CD4-positive, alpha-beta T cell treated with Interleukin-17A for 1 hour (primary cell): ENCODE measurements at regions not wholly inside any gene's neighbourhood (a gene's known extent, or its start where the extent isn't known, plus 50 kb on each side); places are given as distances from the start of the nearest gene placed in this dataset.

ENCODE experiments used
- DNase-seq: peaks from one replicate; pipeline ENCODE4 v3.0.0-alpha.2; 2020

GRCh38 chr6:139654888-139655782 lies 280.7 kb upstream of the CITED2 start:
- DNase-seq, result no peak

DNA sequence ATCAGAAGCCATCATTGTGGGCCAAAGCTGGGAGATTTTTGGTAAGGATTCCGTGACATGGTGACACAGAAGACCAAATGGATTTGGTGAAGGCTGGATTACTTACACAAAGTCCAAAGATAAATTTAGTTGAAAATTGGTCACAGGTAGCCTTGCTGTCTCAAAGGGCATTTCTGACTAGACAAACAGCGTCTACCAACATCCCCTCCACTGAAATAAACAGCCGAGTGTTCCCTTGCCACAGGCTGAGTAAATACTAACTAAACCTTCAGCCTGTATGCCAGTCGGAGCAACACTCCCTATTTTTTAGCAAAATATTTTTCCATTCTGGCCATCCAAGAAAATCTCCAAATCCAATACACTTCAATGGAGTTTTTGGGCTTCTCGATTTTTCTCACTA lies 279.9 kb upstream of the CITED2 start:
- no peak for DNase-seq

DNA sequence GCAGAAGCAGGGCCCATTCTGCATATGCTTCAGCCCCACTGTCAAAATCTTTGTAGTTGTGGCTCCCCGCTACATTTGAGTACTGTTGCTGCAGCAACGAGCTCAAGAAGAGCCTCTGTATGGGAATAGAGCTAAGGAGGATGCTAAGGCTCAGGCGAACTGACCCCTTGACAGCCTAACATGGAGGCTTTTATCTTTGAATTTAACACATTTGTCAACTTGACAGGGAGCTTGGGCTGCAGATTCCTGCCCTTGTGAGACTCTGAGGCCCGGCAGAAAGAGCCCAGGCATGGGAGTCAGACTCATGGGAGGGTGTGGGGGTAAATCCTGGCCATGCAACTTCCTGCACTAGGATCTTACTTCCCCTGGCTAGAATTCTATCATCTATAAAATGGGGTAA lies 278.7 kb upstream of the CITED2 start:
- DNase-seq, result no peak

GRCh38 chr6:139650941-139651340 lies 276.5 kb upstream of the CITED2 start:
- DNase-seq, result no peak

DNA sequence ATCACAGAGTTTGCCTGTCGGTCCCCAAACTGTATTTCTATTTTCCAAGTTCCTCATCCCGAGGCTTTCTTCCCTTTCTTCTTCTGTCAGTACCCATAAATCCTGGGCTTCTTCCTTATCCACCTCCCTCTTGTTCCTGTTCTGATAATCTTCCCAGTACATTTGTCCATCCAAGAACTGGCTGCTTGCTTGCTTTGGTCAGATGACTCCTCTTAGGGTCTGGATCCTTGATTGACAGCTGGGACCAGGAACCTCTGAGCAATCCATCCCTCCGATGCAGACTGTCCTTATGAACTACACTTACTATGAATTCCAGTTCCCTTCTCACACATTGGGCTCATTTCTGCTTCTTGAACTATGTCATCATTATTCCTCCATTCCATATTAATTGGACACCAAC lies 275.3 kb upstream of the CITED2 start:
- no peak for DNase-seq

GRCh38 chr6:139649128-139649527 lies 274.7 kb upstream of the CITED2 start:
- DNase-seq, result no peak

DNA sequence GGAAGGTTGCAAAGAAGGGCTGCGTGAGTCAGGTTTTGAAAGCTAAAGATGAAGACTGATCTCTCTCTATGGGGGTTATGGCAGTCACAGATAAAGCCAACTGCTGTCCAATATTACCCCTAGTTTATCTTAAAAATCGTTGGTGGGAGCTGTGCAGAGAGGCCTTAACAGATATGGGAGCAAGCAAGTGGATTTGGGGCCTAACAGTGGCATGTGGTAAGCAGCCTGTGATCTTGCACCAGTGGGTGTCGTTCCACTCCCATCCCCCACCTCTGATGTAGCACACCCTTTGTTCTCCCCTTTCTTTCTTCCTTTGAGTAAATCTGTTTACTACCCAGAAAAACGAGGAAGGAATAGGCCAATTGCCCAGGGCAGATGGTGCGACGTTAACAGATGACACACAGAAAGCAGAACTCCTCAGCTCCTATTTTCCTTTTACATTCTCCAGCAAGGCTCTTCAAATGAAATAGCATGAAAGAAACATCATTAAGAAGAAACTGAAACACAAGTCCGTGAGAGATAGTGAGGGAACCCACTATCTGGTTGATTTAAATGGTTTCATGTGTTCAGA lies 274.1 kb upstream of the CITED2 start:
- DNase-seq, result no peak

DNA sequence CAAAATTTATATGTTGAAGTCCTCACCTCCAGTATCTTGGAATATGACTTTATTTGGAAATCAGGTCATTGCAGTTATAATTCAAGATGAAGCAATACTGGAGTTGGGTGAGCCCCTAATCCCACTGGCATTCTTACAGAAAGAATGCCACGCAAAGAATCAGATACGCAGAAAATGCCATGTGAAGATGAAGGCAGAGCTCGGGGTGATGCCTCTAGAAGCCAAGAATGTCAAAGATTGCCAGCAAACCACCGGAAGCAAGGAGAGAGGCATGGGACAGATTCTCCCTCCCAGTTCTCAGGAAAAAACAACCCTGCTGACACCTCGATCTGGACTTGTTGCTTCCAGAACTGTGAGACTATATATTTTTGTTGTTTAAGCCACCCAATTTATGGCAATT lies 273.4 kb upstream of the CITED2 start:
- DNase-seq, result no peak

DNA sequence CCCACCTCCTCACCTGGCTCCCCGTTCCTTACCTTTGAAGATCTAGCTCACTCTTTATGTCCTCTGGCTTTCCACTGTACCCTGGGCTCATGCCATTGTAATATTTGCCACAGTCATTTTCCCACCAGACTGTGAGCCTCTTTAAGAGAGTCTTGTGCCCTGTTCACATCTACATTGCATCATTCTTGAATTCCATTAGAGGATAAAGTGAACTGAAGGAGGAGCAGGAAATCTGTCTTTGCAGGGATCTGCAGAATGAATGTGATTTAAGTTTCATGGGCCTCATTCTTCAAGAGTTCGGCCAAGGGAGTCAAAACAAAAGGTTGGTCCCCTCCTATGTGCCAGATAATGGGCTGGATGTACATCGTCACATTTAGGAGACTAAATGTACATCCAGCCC lies 272.6 kb upstream of the CITED2 start:
- DNase-seq, result no peak

DNA sequence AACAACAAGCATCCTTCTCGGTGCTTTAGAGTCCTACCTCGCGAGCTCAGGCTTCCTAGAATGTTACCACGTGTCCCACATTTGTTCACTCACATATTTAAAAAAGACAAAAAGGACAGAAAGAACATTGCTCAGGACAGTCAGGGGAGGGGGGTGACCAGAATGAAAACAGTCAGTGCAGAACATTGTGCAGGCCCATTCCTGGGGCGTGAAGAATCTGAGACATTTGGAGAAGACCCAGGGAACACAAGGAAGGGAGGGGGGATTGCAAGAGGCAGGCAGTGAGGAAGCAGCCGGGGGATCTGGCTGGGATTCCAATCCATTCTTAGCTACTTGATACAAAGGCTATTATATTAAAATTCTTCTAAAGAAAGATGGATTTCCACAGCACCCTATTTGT lies 270.4 kb upstream of the CITED2 start:
- DNase-seq, result no peak

GRCh38 chr6:139643986-139644385 lies 269.5 kb upstream of the CITED2 start:
- no peak for DNase-seq

GRCh38 chr6:139642346-139642745 lies 267.9 kb upstream of the CITED2 start:
- no peak for DNase-seq

DNA sequence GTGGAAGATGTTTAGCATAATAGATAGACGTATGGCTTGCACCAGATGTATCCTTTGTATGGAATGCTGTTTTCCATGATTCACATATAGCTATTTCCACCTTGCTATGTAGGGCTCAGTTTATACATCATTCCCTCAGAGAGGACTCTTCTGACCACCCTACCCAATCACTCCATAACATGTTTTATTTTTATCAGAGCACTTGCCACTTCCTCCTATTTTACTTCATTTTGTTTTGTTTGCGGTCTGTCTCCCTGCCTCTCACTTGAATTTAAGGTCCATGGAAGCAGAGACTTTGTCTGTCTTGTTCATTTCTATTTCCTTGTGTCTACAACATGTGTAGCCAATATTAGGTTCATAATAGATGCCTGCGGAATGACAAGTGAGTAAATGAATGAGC lies 266.9 kb upstream of the CITED2 start:
- DNase-seq, result no peak

DNA sequence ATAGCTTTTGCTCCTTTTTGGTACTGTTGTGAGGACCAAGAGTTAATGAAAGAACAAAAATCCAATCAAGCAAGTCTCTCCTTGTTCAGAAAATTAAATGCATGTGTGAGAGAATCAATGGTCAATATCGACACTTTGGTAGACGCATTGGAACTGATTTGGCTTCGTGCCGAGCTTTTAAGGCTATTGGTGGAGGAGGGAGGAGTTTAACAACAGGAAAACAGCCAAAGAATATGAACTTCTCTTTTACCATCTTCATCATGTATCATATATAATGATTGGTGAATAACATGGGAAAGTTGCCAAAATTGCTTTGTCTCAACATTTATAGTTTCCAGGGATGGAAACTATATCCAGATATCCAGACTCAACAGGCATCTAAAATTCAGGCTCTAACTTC lies 266.5 kb upstream of the CITED2 start:
- no peak for DNase-seq

DNA sequence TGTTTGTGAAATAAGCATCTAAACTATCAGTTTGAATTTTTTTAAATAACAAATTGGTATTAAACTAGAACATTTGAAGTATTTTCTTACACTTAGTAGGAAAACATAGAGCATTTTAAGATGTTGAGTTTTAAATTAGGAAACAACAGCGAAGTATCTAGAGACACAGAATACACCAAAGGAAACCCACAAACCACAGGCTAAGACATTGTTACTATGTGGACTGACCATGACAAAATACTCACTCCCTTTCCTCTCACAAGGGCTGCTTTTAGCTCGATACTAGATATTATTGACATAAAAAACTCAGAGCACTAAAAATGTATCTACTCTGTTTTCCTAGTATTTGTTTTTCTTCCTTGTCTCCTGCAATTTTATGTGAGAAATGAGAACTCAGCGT lies 266.0 kb upstream of the CITED2 start:
- DNase-seq, result no peak

GRCh38 chr6:139639507-139639906 lies 265.1 kb upstream of the CITED2 start:
- no peak for DNase-seq

DNA sequence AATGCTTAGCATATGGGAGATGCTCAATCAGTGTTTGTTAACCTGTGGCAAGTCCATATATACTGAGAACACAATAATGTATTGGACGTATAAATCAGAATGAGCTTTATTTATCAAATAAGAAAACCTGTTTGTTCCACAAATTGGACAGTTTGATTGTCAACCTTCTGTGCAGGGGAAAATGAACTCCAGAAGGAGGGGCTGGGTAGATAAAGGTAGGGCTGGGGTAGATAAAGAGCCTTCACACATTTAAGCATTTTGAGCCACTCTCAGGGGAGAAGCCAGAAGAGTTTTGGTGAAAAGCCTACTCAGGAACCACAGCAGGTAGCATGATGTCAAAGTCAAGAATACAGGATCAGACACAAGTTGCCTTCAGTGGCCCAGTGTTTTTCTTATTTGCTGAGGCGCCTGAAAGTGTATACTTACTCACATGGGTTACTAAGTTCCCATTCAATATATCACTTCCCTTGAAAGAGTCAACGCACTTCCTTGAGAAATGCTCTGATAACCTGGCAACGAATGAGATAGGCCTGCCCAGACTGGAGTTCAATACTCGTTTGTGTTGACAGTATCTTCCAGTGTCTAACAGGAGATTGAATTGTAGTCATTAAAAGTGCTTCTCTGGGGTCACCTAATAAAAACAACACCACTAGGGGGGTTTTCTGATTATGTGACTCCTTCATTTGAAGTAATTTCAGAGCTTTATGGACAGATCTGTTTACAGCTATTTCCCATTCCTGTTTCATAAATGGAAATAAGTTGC lies 263.9 kb upstream of the CITED2 start:
- DNase-seq, result no peak

GRCh38 chr6:139637766-139638165 lies 263.3 kb upstream of the CITED2 start:
- DNase-seq, result no peak

DNA sequence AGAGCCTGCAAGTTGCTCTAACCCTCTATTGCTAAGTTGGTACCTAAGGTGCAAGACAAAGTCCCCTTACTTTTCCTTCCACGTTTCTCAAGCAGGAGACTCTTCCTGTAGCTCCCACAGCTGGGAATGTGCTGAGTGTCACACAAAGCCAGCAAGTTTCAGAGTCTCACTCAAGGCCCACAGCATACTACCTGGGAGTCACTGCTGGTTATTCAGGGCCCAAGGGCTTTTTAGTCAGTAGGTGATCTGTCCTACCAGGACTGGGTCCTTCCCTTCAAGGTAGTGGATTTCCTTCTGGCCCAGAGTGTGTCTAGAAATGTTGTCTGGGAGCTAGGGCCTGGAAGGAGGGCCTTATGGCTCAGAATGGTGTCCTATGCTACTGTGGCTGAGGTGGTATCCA lies 261.9 kb upstream of the CITED2 start:
- DNase-seq, result no peak

DNA sequence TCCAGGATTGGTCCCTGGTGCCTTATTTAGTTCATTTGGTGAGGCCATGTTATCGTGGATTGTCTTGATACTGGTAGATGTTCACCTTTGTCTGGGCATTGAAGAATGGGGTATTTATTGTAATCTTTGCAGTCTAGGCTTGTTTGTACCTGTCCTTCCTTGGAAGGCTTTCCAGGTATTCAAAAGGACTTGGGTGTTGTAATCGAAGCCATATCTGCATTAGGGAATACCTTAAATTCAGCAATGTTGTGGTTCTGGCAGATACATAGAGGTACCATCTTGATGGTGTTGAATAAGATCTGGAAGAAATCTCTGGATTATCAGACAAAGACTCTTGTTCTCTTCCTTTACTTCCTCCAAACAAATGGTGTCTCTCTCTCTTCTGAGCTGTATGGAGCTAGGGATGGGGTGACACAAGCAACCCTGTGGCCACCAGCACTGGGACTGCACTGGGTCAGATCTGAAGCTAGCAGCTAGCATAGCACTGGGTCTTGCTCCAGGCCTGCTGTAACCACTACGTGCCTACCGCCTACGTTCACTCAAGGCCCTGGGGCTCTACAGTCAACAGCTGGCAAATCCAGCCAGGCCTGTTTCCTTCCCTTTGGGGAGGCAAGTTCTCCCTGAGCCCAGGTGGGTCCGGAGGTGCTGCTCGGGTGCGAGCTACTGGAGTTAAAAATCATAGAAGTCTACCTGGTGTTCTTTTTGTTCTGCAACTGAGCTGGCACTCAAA lies 261.1 kb upstream of the CITED2 start:
- no peak for DNase-seq

DNA sequence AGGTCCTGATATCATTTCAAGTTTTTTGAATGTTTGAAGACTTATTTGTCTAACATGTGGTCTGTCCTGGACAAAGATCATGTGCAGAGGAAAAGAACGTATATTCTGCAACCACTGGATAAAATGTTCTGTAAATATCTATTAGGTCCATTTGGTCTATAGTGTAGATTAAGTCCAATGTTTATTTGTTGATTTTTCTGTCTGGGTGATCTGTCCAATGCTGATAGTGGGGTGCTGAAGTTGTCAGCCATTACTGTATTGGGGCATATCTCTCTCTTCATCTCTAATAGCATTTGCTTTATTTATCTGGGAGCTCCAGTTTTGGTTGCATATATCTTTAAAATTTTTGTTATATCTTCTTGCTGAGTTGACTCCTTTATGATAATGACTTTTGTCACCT lies 258.4 kb upstream of the CITED2 start:
- DNase-seq, result no peak

DNA sequence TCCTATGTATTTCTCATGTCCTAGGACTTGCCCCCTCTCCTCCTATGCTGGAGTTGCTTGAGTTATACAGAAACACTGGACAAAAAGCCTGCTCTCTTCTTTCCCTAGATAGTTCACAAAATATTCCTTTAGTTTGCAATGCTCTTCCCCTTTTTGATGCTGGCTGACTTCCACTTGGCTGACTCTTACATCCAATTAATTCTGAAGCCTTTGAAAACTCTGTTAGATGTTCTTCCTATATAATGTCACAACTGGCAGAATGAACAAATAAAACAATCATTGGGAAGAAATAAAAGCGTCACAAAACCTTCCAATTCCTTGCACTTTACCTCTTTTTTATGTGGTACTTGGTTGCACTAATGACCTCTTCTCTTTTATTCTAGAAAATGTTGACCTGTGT lies 253.8 kb upstream of the CITED2 start:
- DNase-seq, result no peak

DNA sequence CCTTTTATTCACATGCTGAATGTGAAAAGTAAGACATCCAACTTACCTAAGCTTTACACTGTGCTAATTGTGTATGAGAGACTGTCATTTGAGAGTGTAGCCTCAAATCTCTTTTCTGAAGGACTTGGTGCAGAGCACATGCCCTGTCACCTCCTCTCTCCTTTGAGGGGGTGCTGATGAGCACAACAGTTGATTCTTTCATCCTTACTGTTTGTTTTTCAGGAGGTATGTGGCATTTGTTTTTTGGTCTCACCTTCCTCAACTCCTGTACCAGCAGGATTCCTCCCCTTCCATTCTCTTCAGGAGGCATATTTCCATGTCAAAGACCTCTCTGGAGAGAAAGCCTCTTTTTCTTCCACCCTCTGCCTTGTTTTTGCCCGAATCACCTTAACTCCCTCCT lies 252.6 kb upstream of the CITED2 start:
- DNase-seq, result no peak
